IPS-18a (cell line): ENCODE measurements at regions not wholly inside any gene's neighbourhood (a gene's known extent, or its start where the extent isn't known, plus 50 kb on each side); places are given as distances from the start of the nearest gene placed in this dataset.
"Not testable (repeated sequence)": the region's sequence is repeated elsewhere in the genome, so short reads cannot be mapped to it uniquely, and the experiment has no call there.

Source experiments
- H3K27ac ChIP-seq: one replicate; pipeline ENCODE4 v1.5.1; 2013; ENCODE audit warnings: low read length
- H3K27me3 ChIP-seq: one replicate; pipeline ENCODE4 v1.6.1; 2013; ENCODE audit warnings: mild to moderate bottlenecking, low read length; ENCODE audit not compliant: control insufficient read depth, insufficient read depth
- H3K36me3 ChIP-seq: one replicate; pipeline ENCODE4 v1.6.1; 2013; ENCODE audit warnings: low read depth, low read length; ENCODE audit not compliant: control insufficient read depth
- H3K4me1 ChIP-seq: one replicate; pipeline ENCODE4 v1.6.1; 2013; ENCODE audit warnings: low read depth, low read length; ENCODE audit not compliant: control insufficient read depth
- H3K4me3 ChIP-seq: one replicate; pipeline ENCODE4 v1.5.1; 2013; ENCODE audit warnings: low read length
- H3K9ac ChIP-seq: one replicate; pipeline ENCODE4 v1.6.1; 2013; ENCODE audit warnings: mild to moderate bottlenecking, low read length, moderate library complexity
- H3K9me3 ChIP-seq: one replicate; pipeline ENCODE4 v1.6.1; 2013; ENCODE audit warnings: low read depth, low read length; ENCODE audit not compliant: control insufficient read depth

GRCh38 chr10:33875924-33876583 lies 541.6 kb upstream of the NRP1 start:
- H3K4me1 ChIP-seq = no peaks in the 10 kb centered on the region
- no peaks in the 10 kb centered on the region for H3K9me3 ChIP-seq
- H3K4me3 ChIP-seq = no peak overlapping the region
- no peak overlapping the region for H3K9ac ChIP-seq
- H3K27me3 ChIP-seq = no peaks in the 10 kb centered on the region
- H3K27ac ChIP-seq = no peak overlapping the region
- no peaks in the 10 kb centered on the region for H3K36me3 ChIP-seq

GRCh38 chr10:33871061-33871956 lies 536.8 kb upstream of the NRP1 start:
- Histone ChIP-seq H3K27me3 (no peaks in the 10 kb centered on the region), H3K4me1 (no peaks in the 10 kb centered on the region), H3K4me3 (no peak overlapping the region), H3K36me3 (no peaks in the 10 kb centered on the region), H3K9me3 (no peaks in the 10 kb centered on the region), H3K27ac (no peak overlapping the region), H3K9ac (no peak overlapping the region)

GRCh38 chr10:33869481-33869880 lies 535.0 kb upstream of the NRP1 start:
- H3K9me3 ChIP-seq = no peaks in the 10 kb centered on the region
- H3K27ac ChIP-seq = no peak overlapping the region
- no peak overlapping the region for H3K4me3 ChIP-seq
- no peaks in the 10 kb centered on the region for H3K4me1 ChIP-seq
- no peaks in the 10 kb centered on the region for H3K36me3 ChIP-seq
- no peaks in the 10 kb centered on the region for H3K27me3 ChIP-seq
- H3K9ac ChIP-seq = no peak overlapping the region

GRCh38 chr10:33869028-33869427 lies 534.6 kb upstream of the NRP1 start:
- Histone ChIP-seq H3K36me3 (no peaks in the 10 kb centered on the region), H3K27me3 (no peaks in the 10 kb centered on the region), H3K4me3 (no peak overlapping the region), H3K4me1 (no peaks in the 10 kb centered on the region), H3K27ac (no peak overlapping the region), H3K9me3 (no peaks in the 10 kb centered on the region), H3K9ac (no peak overlapping the region)

- not testable (repeated sequence) for H3K27me3 ChIP-seq, H3K36me3 ChIP-seq, H3K27ac ChIP-seq, H3K4me1 ChIP-seq, H3K9me3 ChIP-seq, H3K4me3 ChIP-seq, H3K9ac ChIP-seq
These were observed 532.8 kb upstream of the NRP1 start for GRCh38 chr10:33867199-33867789.

- H3K36me3 ChIP-seq = no peaks in the 10 kb centered on the region
- H3K27me3 ChIP-seq = no peaks in the 10 kb centered on the region
- H3K27ac ChIP-seq = no peak overlapping the region
- H3K4me3 ChIP-seq = no peak overlapping the region
- no peaks in the 10 kb centered on the region for H3K9me3 ChIP-seq
- peaks cover 20% of the 10 kb centered on the region for H3K4me1 ChIP-seq
- H3K9ac ChIP-seq = no peak overlapping the region
These were observed 528.9 kb upstream of the NRP1 start for GRCh38 chr10:33863352-33863751.

GRCh38 chr10:33862536-33863105 lies 528.2 kb upstream of the NRP1 start:
- H3K27me3 ChIP-seq = no peaks in the 10 kb centered on the region
- no peak overlapping the region for H3K27ac ChIP-seq
- no peak overlapping the region for H3K9ac ChIP-seq
- no peaks in the 10 kb centered on the region for H3K36me3 ChIP-seq
- no peak overlapping the region for H3K4me3 ChIP-seq
- H3K9me3 ChIP-seq = no peaks in the 10 kb centered on the region
- H3K4me1 ChIP-seq = peaks cover 20% of the 10 kb centered on the region

- no peaks in the 10 kb centered on the region for H3K27me3 ChIP-seq
- no peaks in the 10 kb centered on the region for H3K9me3 ChIP-seq
- no peak overlapping the region for H3K4me3 ChIP-seq
- H3K9ac ChIP-seq = no peak overlapping the region
- no peak overlapping the region for H3K27ac ChIP-seq
- H3K4me1 ChIP-seq = peaks cover 20% of the 10 kb centered on the region
- H3K36me3 ChIP-seq = no peaks in the 10 kb centered on the region
These were observed 527.4 kb upstream of the NRP1 start for GRCh38 chr10:33861833-33862232.

GRCh38 chr10:33861016-33861704 lies 526.7 kb upstream of the NRP1 start:
- Histone ChIP-seq H3K9ac (no peak overlapping the region), H3K27ac (no peak overlapping the region), H3K27me3 (no peaks in the 10 kb centered on the region), H3K36me3 (no peaks in the 10 kb centered on the region), H3K9me3 (no peaks in the 10 kb centered on the region), H3K4me3 (no peak overlapping the region), H3K4me1 (peaks cover 20% of the 10 kb centered on the region)

- Histone ChIP-seq H3K27me3 (no peaks in the 10 kb centered on the region), H3K4me1 (peaks cover 20% of the 10 kb centered on the region), H3K27ac (no peak overlapping the region), H3K36me3 (no peaks in the 10 kb centered on the region), H3K4me3 (no peak overlapping the region), H3K9ac (no peak overlapping the region), H3K9me3 (no peaks in the 10 kb centered on the region)
These were observed 526.1 kb upstream of the NRP1 start for GRCh38 chr10:33860552-33860951.
